ENCODE measurements at regions not wholly inside any gene's neighbourhood (a gene's known extent, or its start where the extent isn't known, plus 50 kb on each side); places are given as distances from the start of the nearest gene placed in this dataset.

- no peak overlapping the region for H3K4me3 ChIP-seq (ENCODE audit: control insufficient read depth, low read depth, low read length)
- DNase-seq (ENCODE audit: low read depth) = no peak
- TF ChIP-seq CTCF (IDR thresholded peaks at IDR 0.05; ENCODE audit: control insufficient read depth, insufficient read depth, low read depth, low read length, missing control alignments) = no peak
Measured at GRCh38 chr1:103177108-103177775, 68.9 kb upstream of the COL11A1 start.

- no peak for DNase-seq (ENCODE audit: low read depth)
- TF ChIP-seq CTCF (IDR thresholded peaks at IDR 0.05; ENCODE audit: control insufficient read depth, insufficient read depth, low read depth, low read length, missing control alignments) = no peak
- no peak overlapping the region for H3K4me3 ChIP-seq (ENCODE audit: control insufficient read depth, low read depth, low read length)
Measured at GRCh38 chr1:103171041-103171590, 62.8 kb upstream of the COL11A1 start.

- DNase-seq (ENCODE audit: low read depth) = no peak
- TF ChIP-seq CTCF (IDR thresholded peaks at IDR 0.05; ENCODE audit: control insufficient read depth, insufficient read depth, low read depth, low read length, missing control alignments) = no peak
- H3K4me3 ChIP-seq (ENCODE audit: control insufficient read depth, low read depth, low read length) = no peak overlapping the region
Measured at GRCh38 chr1:103170609-103171008, 62.3 kb upstream of the COL11A1 start.

GRCh38 chr1:103162360-103162759 is 54.0 kb upstream of the COL11A1 start:
- H3K4me3 ChIP-seq (ENCODE audit: control insufficient read depth, low read depth, low read length) = no peak overlapping the region
- no peak for DNase-seq (ENCODE audit: low read depth)
- TF ChIP-seq CTCF (IDR thresholded peaks at IDR 0.05; ENCODE audit: control insufficient read depth, insufficient read depth, low read depth, low read length, missing control alignments) = no peak

GRCh38 chr1:103160281-103160680 is 52.0 kb upstream of the COL11A1 start:
- H3K4me3 ChIP-seq (ENCODE audit: control insufficient read depth, low read depth, low read length) = no peak overlapping the region
- no peak for DNase-seq (ENCODE audit: low read depth)
- TF ChIP-seq CTCF (IDR thresholded peaks at IDR 0.05; ENCODE audit: control insufficient read depth, insufficient read depth, low read depth, low read length, missing control alignments) = no peak

Data from AG09309 (cell line).